ENCODE measurements at regions not wholly inside any gene's neighbourhood (a gene's known extent, or its start where the extent isn't known, plus 50 kb on each side); places are given as distances from the start of the nearest gene placed in this dataset.

- H3K4me1 Mint-ChIP-seq (ENCODE audit: low read depth): no peaks in the 10 kb centered on the region
- no peak for DNase-seq
- POLR2A ChIA-PET: no interaction called here
- no peak for TF ChIP-seq CTCF (IDR thresholded peaks at IDR 0.05)
- H3K36me3 Mint-ChIP-seq (ENCODE audit: low read depth): no peaks in the 10 kb centered on the region
- Histone ChIP-seq H3K36me3 (ENCODE audit: insufficient read depth, low read length) (no peaks in the 10 kb centered on the region), H3K9me3 (ENCODE audit: control insufficient read depth in 1 of 2, insufficient read depth in 1 of 2, low read length in 2 of 2) (peaks cover 0 to 4% of the 10 kb centered on the region in 2 experiments), H3K27ac (ENCODE audit: low read depth in 1 of 2, low read length in 2 of 2) (no peak overlapping the region), H3K4me3 (ENCODE audit: low read length) (no peak overlapping the region), H3K4me1 (ENCODE audit: insufficient read depth, low read length) (no peaks in the 10 kb centered on the region), H3K27me3 (ENCODE audit: control insufficient read depth in 1 of 2, insufficient read depth in 2 of 2, low read length in 2 of 2) (no peaks in the 10 kb centered on the region)
- H3K27me3 Mint-ChIP-seq: no peaks in the 10 kb centered on the region
- no peak overlapping the region for H3K4me3 Mint-ChIP-seq
- H3K9me3 Mint-ChIP-seq: peaks cover 11% of the 10 kb centered on the region
- no peak overlapping the region for H3K27ac Mint-ChIP-seq
- ATAC-seq (ENCODE audit: poor library complexity): no peak
- intact Hi-C loops (cut with DNase I, micrococcal nuclease): no loop called here
- CTCF ChIA-PET: no interaction called here
Measured at GRCh38 chr16:80033783-80034468, 433.4 kb upstream of the MAF start.

GRCh38 chr16:80029761-80030481 lies 429.4 kb upstream of the MAF start:
- ChIA-PET POLR2A (no interaction called here), CTCF (interaction anchor here (0.9 kb wide), 1 partner anchor 9 kb away, joined by 3 read pairs; no protein-coding TSS in a partner anchor)
- Histone ChIP-seq H3K27me3 (ENCODE audit: control insufficient read depth in 1 of 2, insufficient read depth in 2 of 2, low read length in 2 of 2) (no peaks in the 10 kb centered on the region), H3K27ac (ENCODE audit: low read depth in 1 of 2, low read length in 2 of 2) (no peak overlapping the region), H3K36me3 (ENCODE audit: insufficient read depth, low read length) (no peaks in the 10 kb centered on the region), H3K9me3 (ENCODE audit: control insufficient read depth in 1 of 2, insufficient read depth in 1 of 2, low read length in 2 of 2) (peaks cover 0 to 4% of the 10 kb centered on the region in 2 experiments), H3K4me3 (ENCODE audit: low read length) (no peak overlapping the region), H3K4me1 (ENCODE audit: insufficient read depth, low read length) (peaks cover 5% of the 10 kb centered on the region)
- intact Hi-C loops (cut with DNase I, micrococcal nuclease): no loop called here
- H3K4me3 Mint-ChIP-seq: no peak overlapping the region
- peaks cover 5% of the 10 kb centered on the region for H3K27me3 Mint-ChIP-seq
- TF ChIP-seq CTCF (IDR thresholded peaks at IDR 0.05): no peak
- no peak for DNase-seq
- peaks cover 16% of the 10 kb centered on the region for H3K4me1 Mint-ChIP-seq (ENCODE audit: low read depth)
- no peaks in the 10 kb centered on the region for H3K36me3 Mint-ChIP-seq (ENCODE audit: low read depth)
- H3K9me3 Mint-ChIP-seq: peaks cover 7% of the 10 kb centered on the region
- ATAC-seq (ENCODE audit: poor library complexity): no peak
- H3K27ac Mint-ChIP-seq: no peak overlapping the region

- Histone ChIP-seq H3K36me3 (ENCODE audit: insufficient read depth, low read length) (no peaks in the 10 kb centered on the region), H3K9me3 (ENCODE audit: control insufficient read depth in 1 of 2, insufficient read depth in 1 of 2, low read length in 2 of 2) (peaks cover 0 to 4% of the 10 kb centered on the region in 2 experiments), H3K27ac (ENCODE audit: low read depth in 1 of 2, low read length in 2 of 2) (no peak overlapping the region), H3K4me1 (ENCODE audit: insufficient read depth, low read length) (peaks cover 5% of the 10 kb centered on the region), H3K4me3 (ENCODE audit: low read length) (no peak overlapping the region), H3K27me3 (ENCODE audit: control insufficient read depth in 1 of 2, insufficient read depth in 2 of 2, low read length in 2 of 2) (no peaks in the 10 kb centered on the region)
- TF ChIP-seq CTCF (IDR thresholded peaks at IDR 0.05): no peak
- CTCF ChIA-PET: no interaction called here
- H3K27me3 Mint-ChIP-seq: peaks cover 5% of the 10 kb centered on the region
- POLR2A ChIA-PET: no interaction called here
- ATAC-seq (ENCODE audit: poor library complexity): no peak
- H3K27ac Mint-ChIP-seq: no peak overlapping the region
- intact Hi-C loops (cut with DNase I, micrococcal nuclease): no loop called here
- H3K36me3 Mint-ChIP-seq (ENCODE audit: low read depth): no peaks in the 10 kb centered on the region
- peaks cover 16% of the 10 kb centered on the region for H3K4me1 Mint-ChIP-seq (ENCODE audit: low read depth)
- peaks cover 7% of the 10 kb centered on the region for H3K9me3 Mint-ChIP-seq
- no peak overlapping the region for H3K4me3 Mint-ChIP-seq
- DNase-seq: no peak
Measured at GRCh38 chr16:80029381-80029630, 428.8 kb upstream of the MAF start.

Measured in CD4-positive, alpha-beta T cell (primary cell).